ENCODE measurements at regions not wholly inside any gene's neighbourhood (a gene's known extent, or its start where the extent isn't known, plus 50 kb on each side); places are given as distances from the start of the nearest gene placed in this dataset.

- DNase-seq (ENCODE audit: low read depth in 2 of 2): no peak
These were observed 51.5 kb downstream of the SST start for GRCh38 chr3:187618722-187619121.

DNA sequence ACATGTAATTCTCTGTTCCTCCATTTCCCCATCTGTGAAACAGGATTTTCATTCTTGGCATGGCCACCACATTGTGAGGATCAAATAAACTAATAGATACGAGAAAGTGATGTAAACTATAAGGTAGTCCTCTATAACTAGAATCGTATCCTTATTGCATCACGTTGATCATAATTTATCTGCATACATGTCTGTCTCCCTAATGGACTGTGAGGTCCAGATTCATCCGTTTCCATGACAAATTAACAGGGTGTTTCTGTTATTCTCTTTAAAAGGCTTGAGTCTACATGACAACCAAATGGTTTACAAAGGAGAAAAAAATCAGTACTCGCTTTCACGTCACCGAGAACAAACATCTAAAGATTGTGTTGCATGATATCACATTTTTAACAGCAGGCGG, 53.0 kb downstream of the SST start:
- DNase-seq (ENCODE audit: low read depth in 2 of 2): no peak

- peak in 1 of 2 experiments; percentile 12 for DNase-seq (ENCODE audit: low read depth in 2 of 2)
These were observed 53.8 kb downstream of the SST start for GRCh38 chr3:187616307-187616972.

DNA sequence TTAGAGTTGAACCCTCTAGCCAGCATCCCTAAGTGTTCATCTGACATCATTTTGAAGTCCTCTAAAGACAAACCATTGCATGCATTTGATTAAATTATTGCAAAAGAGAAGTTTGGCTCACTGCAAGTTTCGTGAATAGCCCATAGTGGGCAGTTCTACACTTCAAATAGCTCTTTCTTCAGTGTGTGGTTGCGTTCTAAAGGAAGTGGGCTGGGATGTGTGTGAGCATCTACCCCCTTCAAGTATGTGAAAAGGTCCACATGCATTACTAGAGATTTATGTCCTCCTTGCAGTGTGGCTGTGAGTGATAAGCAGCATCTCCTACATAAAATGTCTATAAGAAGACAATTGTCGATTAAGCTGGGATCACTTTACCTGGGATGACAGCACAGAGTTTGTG, 54.6 kb downstream of the SST start:
- no peak for DNase-seq (ENCODE audit: low read depth in 2 of 2)

GRCh38 chr3:187612656-187613055, 57.5 kb downstream of the SST start:
- DNase-seq (ENCODE audit: low read depth in 2 of 2): no peak

DNA sequence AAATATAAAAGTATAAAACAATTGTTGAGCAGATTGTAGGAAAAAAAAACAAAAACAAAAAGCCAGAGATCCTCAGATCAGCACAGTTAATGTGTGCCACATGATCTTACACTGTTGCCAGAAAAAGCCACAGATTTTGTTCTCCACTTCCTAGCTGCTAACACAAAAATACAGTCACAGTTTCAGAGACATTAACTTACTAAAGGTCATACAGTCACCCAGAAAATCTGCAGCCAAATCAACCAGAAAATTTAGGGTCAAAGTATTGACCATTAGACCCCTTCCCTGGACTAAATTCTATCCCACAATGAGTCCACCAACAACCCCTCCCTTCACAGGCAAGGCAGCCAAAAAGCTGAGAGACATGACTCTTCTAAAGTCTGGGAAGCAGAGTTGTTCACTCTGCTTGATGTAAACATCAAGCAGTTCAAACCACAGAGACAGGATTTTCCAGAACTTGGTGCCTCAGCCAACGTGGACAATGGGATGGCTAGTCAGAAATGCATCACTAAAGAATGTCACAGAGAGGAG, 59.1 kb downstream of the SST start:
- DNase-seq (ENCODE audit: low read depth in 2 of 2): no peak

DNA sequence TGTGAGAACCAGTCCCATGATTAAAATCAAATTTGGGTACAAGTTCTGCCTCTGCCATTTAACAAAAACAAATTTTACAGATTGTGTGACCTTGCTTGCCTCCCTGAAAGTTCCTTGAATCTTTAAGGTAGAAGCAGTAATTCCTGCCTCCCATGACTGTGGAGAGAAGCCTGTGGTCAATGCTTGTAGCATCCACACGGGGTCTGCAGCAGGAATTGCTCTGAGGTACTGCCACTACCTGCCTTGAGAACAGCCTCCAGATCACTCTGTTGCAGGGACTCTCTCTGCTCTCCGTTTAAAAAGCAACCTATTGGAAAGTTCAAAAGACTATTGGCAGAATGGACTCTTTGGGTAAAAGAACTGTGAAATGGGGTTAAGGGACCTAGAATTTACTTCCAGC, 75.9 kb downstream of the SST start:
- no peak for DNase-seq (ENCODE audit: low read depth in 2 of 2)

DNA sequence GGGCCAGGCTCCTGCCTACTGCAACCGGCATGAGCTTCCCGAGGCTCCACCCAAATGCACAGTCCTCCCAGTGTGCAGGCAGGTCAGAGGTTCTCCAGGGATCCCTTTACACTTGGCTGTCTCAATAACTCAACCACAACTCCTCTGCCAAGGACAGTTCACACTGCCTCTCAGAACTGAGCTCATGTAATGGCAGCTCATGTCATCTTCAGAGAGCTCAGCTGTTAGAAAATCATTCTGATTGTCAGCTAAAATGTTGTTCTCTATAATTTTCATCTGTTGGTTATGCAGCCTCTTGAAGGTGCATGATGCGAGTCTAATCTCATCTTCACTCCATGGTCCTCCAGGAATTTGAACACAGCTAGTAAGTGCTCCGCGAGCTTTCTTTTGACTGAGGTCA, 76.7 kb downstream of the SST start:
- no peak for DNase-seq (ENCODE audit: low read depth in 2 of 2)

DNA sequence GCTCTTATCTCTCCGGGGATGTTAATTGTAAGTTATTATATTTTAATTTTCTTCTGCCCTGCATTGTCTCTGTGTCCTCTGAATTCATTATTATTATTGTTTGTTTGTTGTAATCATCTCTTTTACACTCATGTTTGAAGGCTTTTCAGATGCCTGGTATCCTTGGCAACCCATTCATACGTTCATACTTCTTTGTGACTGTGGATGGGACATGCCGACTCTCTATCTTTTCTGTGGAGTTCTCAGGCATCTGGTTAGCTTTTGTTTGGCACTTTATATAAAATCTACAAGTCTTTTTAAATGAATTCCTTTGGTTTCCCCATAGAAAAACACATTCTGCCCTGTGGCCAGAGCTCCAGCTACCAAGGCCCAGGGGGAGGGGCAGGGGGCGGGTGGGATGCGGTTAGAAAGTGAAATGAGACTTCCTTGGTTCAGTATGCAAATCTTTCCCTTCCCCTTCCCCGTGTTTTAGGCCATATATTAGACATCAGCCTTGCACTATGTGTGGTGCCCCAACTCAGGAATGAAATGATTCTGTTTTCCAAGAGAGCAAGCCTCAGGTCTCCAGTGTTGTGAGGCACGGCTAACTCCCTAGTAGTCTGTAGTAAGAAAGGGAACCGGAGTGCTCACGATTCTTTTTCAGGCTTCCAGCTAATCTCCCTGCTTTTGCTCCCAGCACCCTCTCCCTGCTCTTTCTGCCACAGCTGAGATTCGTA, 79.2 kb downstream of the SST start:
- DNase-seq (ENCODE audit: low read depth in 2 of 2): no peak

DNA sequence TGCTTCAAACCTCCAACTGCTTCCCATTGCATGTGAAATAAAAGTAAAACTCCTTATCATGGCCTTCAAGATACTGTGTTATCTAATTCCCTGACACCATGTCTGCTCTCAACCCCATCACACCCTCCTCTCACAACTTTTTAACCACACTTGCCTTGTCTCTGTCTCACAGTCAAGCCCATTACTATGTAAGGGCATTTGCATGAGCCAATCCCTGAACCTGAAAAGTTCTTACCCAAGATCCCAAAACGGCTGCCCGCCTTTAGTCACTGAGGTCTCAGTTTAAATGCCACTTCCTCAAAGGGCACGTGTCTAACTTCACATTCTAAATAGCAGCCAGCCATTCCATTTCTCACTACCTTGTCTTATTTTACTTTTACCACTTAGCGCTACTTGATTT, 83.1 kb downstream of the SST start:
- no peak for DNase-seq (ENCODE audit: low read depth in 2 of 2)

DNA sequence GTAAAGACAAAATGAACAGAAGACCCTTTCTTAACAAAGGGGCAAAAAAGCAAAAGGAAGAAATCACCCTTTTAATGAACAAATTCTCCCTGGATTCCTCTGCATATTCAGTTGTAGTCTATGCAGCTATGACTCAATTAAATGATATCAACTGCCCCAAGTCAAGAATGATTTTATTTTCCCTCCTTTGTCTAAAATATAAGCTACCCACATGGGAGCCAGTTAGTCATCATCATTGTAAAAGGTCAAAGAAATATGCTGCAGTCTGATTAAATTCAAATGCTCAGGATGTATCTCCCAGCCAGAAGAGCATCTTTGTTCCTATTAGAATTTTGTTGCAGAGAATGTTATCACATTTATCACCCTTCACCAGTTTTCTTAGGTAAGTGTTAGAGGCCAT, 84.0 kb downstream of the SST start:
- no peak for DNase-seq (ENCODE audit: low read depth in 2 of 2)

DNA sequence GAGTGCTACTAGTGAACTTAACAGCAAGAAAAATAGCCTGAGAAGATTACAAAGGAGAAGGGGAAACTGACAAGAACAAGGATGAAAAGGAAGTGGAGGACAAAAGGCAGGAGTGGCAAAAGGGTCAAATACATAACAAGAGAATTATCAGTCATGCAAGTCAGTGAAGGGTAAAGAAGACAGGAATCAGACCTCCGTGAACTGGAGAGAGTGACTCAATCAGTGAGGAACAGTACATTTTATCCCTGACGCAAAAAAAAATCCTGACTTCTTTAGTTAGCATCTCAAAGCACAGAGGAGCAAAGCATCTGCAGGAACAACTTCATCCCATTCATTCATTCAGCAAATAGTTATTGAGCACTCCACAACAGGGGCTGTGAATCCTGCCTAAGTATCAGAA, 97.8 kb downstream of the SST start:
- no peak for DNase-seq (ENCODE audit: low read depth in 2 of 2)

DNA sequence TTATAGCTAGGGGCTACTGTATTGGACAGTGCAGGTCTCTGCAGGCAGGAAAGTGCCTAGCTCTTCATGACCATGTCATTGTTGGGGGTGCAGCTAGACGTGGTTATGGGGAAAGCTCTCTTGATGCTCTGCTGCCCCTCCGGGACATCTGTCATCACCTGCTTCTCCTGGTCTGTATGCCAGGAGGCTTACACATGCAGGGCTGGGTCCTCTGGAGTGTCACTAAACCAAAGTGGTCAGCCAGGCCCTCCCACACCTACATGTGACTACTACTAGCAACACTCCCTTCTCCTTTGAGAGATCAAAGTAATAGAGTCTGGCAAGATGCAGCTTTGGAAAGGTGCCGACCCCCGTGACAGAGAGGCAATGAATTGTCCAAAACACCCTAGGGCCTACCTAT, 98.5 kb downstream of the SST start:
- DNase-seq (ENCODE audit: low read depth in 2 of 2): no peak

GRCh38 chr3:187570776-187571175, 99.4 kb downstream of the SST start:
- no peak for DNase-seq (ENCODE audit: low read depth in 2 of 2)

- DNase-seq (ENCODE audit: low read depth in 2 of 2): no peak
These were observed 102.0 kb downstream of the SST start for GRCh38 chr3:187568171-187568570.

GRCh38 chr3:187567661-187568121, 102.5 kb downstream of the SST start:
- peak; percentile 74 to 78 for DNase-seq (ENCODE audit: low read depth in 2 of 2)

GRCh38 chr3:187567021-187567420, 103.2 kb downstream of the SST start:
- no peak for DNase-seq (ENCODE audit: low read depth in 2 of 2)

DNA sequence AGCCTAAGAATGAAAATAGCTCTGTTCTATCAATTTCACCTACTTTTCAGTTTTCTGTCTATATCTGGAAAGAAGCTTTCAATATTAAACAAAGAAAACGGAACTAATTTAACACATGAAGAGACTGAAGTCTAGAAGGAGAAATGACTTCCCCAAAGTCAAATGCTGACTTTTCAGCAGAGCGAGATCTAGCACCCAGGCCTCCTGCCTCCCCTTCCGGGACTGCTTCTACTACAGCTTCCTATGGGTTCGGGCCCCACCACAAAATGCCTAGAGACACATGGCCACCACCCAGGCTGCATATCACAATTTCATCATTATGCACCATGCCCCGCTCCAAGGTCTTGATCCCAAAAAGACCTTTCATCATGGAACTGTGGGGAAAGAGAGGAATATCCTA, 104.5 kb downstream of the SST start:
- DNase-seq (ENCODE audit: low read depth in 2 of 2): no peak

DNA sequence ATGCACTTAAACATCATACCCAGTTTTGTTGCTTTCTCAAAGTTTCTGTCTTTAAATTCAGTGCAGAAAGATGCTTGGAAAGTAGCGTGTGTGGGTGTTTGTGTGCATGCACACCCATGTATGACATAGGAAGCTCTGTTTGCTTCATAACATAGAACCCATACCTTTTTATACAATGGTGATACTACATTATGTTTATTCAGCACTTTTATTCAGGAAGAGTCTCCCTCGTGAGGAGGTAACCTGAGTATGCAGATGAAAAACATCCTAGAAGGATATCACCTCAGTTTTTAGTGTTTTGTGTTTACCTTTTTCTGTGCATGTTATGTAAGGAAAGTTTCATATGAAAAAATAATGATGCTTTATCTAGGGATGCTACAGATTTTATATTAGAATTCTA, 111.2 kb downstream of the SST start:
- no peak for DNase-seq (ENCODE audit: low read depth in 2 of 2)

GRCh38 chr3:187551416-187551815, 118.8 kb downstream of the SST start:
- DNase-seq (ENCODE audit: low read depth in 2 of 2): peak in 1 of 2 experiments; percentile 14

GRCh38 chr3:187550446-187550845, 119.7 kb downstream of the SST start:
- no peak for DNase-seq (ENCODE audit: low read depth in 2 of 2)

- no peak for DNase-seq (ENCODE audit: low read depth in 2 of 2)
These were observed 124.8 kb downstream of the SST start for GRCh38 chr3:187545366-187545765.

DNA sequence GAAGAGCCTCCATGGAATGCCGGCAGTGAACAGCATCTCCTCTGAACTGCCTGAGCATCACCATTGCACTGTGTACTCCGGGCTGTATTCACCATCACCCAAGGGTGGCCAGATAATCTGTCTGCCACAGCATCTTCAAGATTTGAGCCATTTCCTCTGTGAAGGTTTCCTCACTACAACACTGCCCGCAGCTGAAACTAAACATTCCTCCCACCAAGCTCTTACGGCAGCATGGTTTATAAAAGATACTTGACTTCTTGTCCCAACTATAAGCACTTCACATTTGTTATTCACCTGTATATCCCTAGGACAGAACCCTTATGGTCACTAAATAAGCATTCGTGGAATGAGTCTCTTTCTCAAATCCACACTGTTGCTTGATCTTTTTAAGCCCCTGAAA, 125.9 kb downstream of the SST start:
- DNase-seq (ENCODE audit: low read depth in 2 of 2): no peak

Data from fibroblast of skin of left biceps (primary cell).